ENCODE measurements at regions not wholly inside any gene's neighbourhood (a gene's known extent, or its start where the extent isn't known, plus 50 kb on each side); places are given as distances from the start of the nearest gene placed in this dataset.

DNA sequence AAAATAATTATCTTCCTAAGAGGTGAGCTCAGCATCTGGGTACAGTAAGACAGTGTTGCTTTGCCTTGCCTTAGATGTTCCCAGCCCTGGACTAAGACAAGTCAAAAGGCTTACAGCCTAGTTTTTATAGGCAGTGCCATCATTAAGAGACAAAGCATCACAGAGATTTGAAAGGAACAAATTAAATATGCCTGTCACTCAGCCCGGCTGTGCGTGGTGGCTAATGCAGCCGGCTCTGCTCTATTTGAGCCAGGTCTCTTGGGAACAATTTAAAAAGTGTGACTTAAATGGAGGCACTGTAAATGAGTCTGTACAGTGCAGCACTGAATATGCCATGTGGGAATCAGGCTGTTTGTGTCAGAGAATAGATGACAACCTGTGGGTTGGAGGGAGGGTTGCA, 1687.4 kb upstream of the FLRT2 start:
- TF ChIP-seq POLR2A (IDR thresholded peaks at IDR 0.05) (no peak), POLR2AphosphoS5 (IDR thresholded peaks at IDR 0.05) (no peak)
- TF ChIP-seq, protein P1, sequence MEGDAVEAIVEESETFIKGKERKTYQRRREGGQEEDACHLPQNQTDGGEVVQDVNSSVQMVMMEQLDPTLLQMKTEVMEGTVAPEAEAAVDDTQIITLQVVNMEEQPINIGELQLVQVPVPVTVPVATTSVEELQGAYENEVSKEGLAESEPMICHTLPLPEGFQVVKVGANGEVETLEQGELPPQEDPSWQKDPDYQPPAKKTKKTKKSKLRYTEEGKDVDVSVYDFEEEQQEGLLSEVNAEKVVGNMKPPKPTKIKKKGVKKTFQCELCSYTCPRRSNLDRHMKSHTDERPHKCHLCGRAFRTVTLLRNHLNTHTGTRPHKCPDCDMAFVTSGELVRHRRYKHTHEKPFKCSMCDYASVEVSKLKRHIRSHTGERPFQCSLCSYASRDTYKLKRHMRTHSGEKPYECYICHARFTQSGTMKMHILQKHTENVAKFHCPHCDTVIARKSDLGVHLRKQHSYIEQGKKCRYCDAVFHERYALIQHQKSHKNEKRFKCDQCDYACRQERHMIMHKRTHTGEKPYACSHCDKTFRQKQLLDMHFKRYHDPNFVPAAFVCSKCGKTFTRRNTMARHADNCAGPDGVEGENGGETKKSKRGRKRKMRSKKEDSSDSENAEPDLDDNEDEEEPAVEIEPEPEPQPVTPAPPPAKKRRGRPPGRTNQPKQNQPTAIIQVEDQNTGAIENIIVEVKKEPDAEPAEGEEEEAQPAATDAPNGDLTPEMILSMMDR (IDR thresholded peaks at IDR 0.05) = no peak

Data from prostate gland (tissue), 2 donors.